ENCODE measurements at regions not wholly inside any gene's neighbourhood (a gene's known extent, or its start where the extent isn't known, plus 50 kb on each side); places are given as distances from the start of the nearest gene placed in this dataset.
A peak's percentile ranks its signal among the peaks of the same experiment; 100 is the strongest.

- Histone ChIP-seq H3K27ac (no peak overlapping the region), H3K4me3 (no peak overlapping the region), H3K4me1 (no peaks in the 10 kb centered on the region), H3K9me3 (no peaks in the 10 kb centered on the region), H3K27me3 (no peaks in the 10 kb centered on the region), H3K36me3 (no peaks in the 10 kb centered on the region)
- DNase-seq, result no peak
- TF ChIP-seq POLR2AphosphoS5 (IDR thresholded peaks at IDR 0.05), result no peak
- TF ChIP-seq EP300 (IDR thresholded peaks at IDR 0.05; ENCODE audit: low read depth), result no peak
- no peak for TF ChIP-seq POLR2A (IDR thresholded peaks at IDR 0.05)
- TF ChIP-seq CTCF (IDR thresholded peaks at IDR 0.05), result no peak
- in situ Hi-C loops (cut with MboI; ENCODE audit: low pct_ligation_motif_present in 1 of 4, low pct_unique_long_range_greater_than_20kb in 1 of 4, low sequenced_read_pairs in 3 of 4) (no loop called here), intact Hi-C loops (cut with DNase I; ENCODE audit: low total_unique reads) (no loop called here)
- 78 to 87% methylated on average over 5 to 9 of the region's 10 CpGs for WGBS, 2 donors (ENCODE audit: low coverage in 1 of 2)
Measured at GRCh38 chr10:3640816-3641215, 144.2 kb downstream of the KLF6 start.

GRCh38 chr10:3639546-3639945 is 145.5 kb downstream of the KLF6 start:
- no peak overlapping the region for H3K4me3 ChIP-seq
- H3K27ac ChIP-seq, result no peak overlapping the region
- no peaks in the 10 kb centered on the region for H3K4me1 ChIP-seq
- DNase-seq, result no peak
- intact Hi-C loops (cut with DNase I; ENCODE audit: low total_unique reads), result no loop called here
- no peaks in the 10 kb centered on the region for H3K27me3 ChIP-seq
- no peaks in the 10 kb centered on the region for H3K9me3 ChIP-seq
- no peak for TF ChIP-seq EP300 (IDR thresholded peaks at IDR 0.05; ENCODE audit: low read depth)
- TF ChIP-seq POLR2AphosphoS5 (IDR thresholded peaks at IDR 0.05), result no peak
- no peak for TF ChIP-seq POLR2A (IDR thresholded peaks at IDR 0.05)
- no peak for TF ChIP-seq CTCF (IDR thresholded peaks at IDR 0.05)
- in situ Hi-C loops (cut with MboI; ENCODE audit: low pct_ligation_motif_present in 1 of 4, low pct_unique_long_range_greater_than_20kb in 1 of 4, low sequenced_read_pairs in 3 of 4), result no loop called here
- 85 to 95% methylated on average over 3 to 4 of the region's 4 CpGs for WGBS, 2 donors (ENCODE audit: low coverage in 1 of 2)
- H3K36me3 ChIP-seq, result no peaks in the 10 kb centered on the region

GRCh38 chr10:3636356-3637181 is 148.4 kb downstream of the KLF6 start:
- no peaks in the 10 kb centered on the region for H3K36me3 ChIP-seq
- no peaks in the 10 kb centered on the region for H3K4me1 ChIP-seq
- H3K27me3 ChIP-seq, result no peaks in the 10 kb centered on the region
- no peak for DNase-seq
- H3K4me3 ChIP-seq, result no peak overlapping the region
- WGBS, 2 donors (ENCODE audit: low coverage in 1 of 2), result 89 to 91% methylated on average over 14 to 29 of the region's 29 CpGs
- intact Hi-C loops (cut with DNase I; ENCODE audit: low total_unique reads) (no loop called here), in situ Hi-C loops (cut with MboI; ENCODE audit: low pct_ligation_motif_present in 1 of 4, low pct_unique_long_range_greater_than_20kb in 1 of 4, low sequenced_read_pairs in 3 of 4) (no loop called here)
- TF ChIP-seq POLR2AphosphoS5 (IDR thresholded peaks at IDR 0.05) (no peak), EP300 (IDR thresholded peaks at IDR 0.05; ENCODE audit: low read depth) (no peak), POLR2A (IDR thresholded peaks at IDR 0.05) (no peak), CTCF (IDR thresholded peaks at IDR 0.05) (no peak)
- H3K27ac ChIP-seq, result no peak overlapping the region
- no peaks in the 10 kb centered on the region for H3K9me3 ChIP-seq

GRCh38 chr10:3635697-3636096 is 149.3 kb downstream of the KLF6 start:
- 50 to 65% methylated on average over 6 of the region's 6 CpGs for WGBS, 2 donors (ENCODE audit: low coverage in 1 of 2)
- in situ Hi-C loops (cut with MboI; ENCODE audit: low pct_ligation_motif_present in 1 of 4, low pct_unique_long_range_greater_than_20kb in 1 of 4, low sequenced_read_pairs in 3 of 4) (no loop called here), intact Hi-C loops (cut with DNase I; ENCODE audit: low total_unique reads) (no loop called here)
- no peaks in the 10 kb centered on the region for H3K27me3 ChIP-seq
- no peaks in the 10 kb centered on the region for H3K4me1 ChIP-seq
- H3K27ac ChIP-seq, result no peak overlapping the region
- TF ChIP-seq EP300 (IDR thresholded peaks at IDR 0.05; ENCODE audit: low read depth) (no peak), POLR2A (IDR thresholded peaks at IDR 0.05) (no peak), CTCF (IDR thresholded peaks at IDR 0.05) (no peak), POLR2AphosphoS5 (IDR thresholded peaks at IDR 0.05) (no peak)
- peak; percentile 57 for DNase-seq
- H3K4me3 ChIP-seq, result no peak overlapping the region
- no peaks in the 10 kb centered on the region for H3K9me3 ChIP-seq
- no peaks in the 10 kb centered on the region for H3K36me3 ChIP-seq

All from transverse colon (tissue), 4 donors.